DMS 273 treated with DMSO at 0.1 percent for 48 hours (cell line): ENCODE measurements at regions not wholly inside any gene's neighbourhood (a gene's known extent, or its start where the extent isn't known, plus 50 kb on each side); places are given as distances from the start of the nearest gene placed in this dataset.

Source experiments
- DNase-seq: peaks from one replicate; lab custom pipeline; 2025; lab: John Stamatoyannopoulos, UW

- DNase-seq, result no peak
Measured at GRCh38 chrX:13903405-13903804, 86.5 kb upstream of the GPM6B start.

- no peak for DNase-seq
Measured at GRCh38 chrX:13902406-13902805, 85.5 kb upstream of the GPM6B start.

GRCh38 chrX:13901354-13901753, 84.5 kb upstream of the GPM6B start:
- DNase-seq, result no peak

GRCh38 chrX:13900351-13900750, 83.5 kb upstream of the GPM6B start:
- no peak for DNase-seq

GRCh38 chrX:13899607-13900006, 82.7 kb upstream of the GPM6B start:
- peak; percentile 71 for DNase-seq

GRCh38 chrX:13898603-13899002, 81.7 kb upstream of the GPM6B start:
- DNase-seq, result no peak

GRCh38 chrX:13898083-13898482, 81.2 kb upstream of the GPM6B start:
- no peak for DNase-seq

- DNase-seq, result no peak
Measured at GRCh38 chrX:13897566-13897965, 80.7 kb upstream of the GPM6B start.

GRCh38 chrX:13894888-13895565, 78.1 kb upstream of the GPM6B start:
- DNase-seq, result no peak

- DNase-seq, result no peak
Measured at GRCh38 chrX:13893826-13894225, 76.9 kb upstream of the GPM6B start.

- no peak for DNase-seq
Measured at GRCh38 chrX:13892856-13893255, 76.0 kb upstream of the GPM6B start.

GRCh38 chrX:13891377-13892140, 74.7 kb upstream of the GPM6B start:
- DNase-seq, result no peak

GRCh38 chrX:13890806-13891205, 73.9 kb upstream of the GPM6B start:
- DNase-seq, result no peak

GRCh38 chrX:13888284-13888683, 71.4 kb upstream of the GPM6B start:
- no peak for DNase-seq

- no peak for DNase-seq
Measured at GRCh38 chrX:13885591-13885990, 68.7 kb upstream of the GPM6B start.

GRCh38 chrX:13876652-13877051, 59.8 kb upstream of the GPM6B start:
- no peak for DNase-seq

GRCh38 chrX:13875572-13875971, 58.7 kb upstream of the GPM6B start:
- DNase-seq, result no peak

GRCh38 chrX:13868591-13868990, 51.7 kb upstream of the GPM6B start:
- no peak for DNase-seq
